Esophagus squamous epithelium (tissue), 4 donors: ENCODE measurements at regions not wholly inside any gene's neighbourhood (a gene's known extent, or its start where the extent isn't known, plus 50 kb on each side); places are given as distances from the start of the nearest gene placed in this dataset.

Experiments used
- CTCF ChIP-seq, 6 experiments: fragments of 450-650 bp in 4 of 6; fragments of 200-600 bp in 2 of 6; sonication (generic) in 2 of 6; IDR thresholded peaks; one replicate each; pipeline ENCODE4 v1.5.1; 2016 to 2019; ENCODE audit warnings: antibody characterized with exemption in 6 of 6, mild to moderate bottlenecking in 4 of 6, moderate library complexity in 4 of 6
- POLR2A ChIP-seq, 4 donors: fragments of 450-650 bp; IDR thresholded peaks; one replicate each; pipeline ENCODE4 v1.6.1; 2017; ENCODE audit warnings: antibody characterized with exemption in 4 of 4, mild to moderate bottlenecking in 4 of 4, moderate library complexity in 3 of 4

DNA sequence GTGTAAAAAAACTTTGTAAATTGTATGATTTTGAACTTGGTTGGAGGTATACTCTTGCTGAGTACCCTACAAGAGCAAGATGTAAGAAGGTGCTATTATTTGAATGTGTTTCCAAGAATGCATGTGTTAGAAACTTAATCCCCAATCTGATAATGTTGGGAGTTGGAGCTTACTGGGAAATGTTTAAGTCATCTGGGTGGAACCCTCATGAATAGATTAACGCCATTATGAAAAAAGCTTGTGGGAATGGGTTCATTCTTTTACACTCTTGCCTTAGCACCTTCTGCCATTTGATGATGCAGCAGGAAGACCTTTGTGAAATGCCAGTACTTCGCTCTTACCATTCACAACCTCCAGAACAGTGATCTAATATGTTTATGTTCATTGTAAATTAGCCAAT is 498.3 kb downstream of the TMEM135 start:
- no peak for TF ChIP-seq POLR2A (IDR thresholded peaks at IDR 0.05)
- no peak for TF ChIP-seq CTCF (IDR thresholded peaks at IDR 0.05)
